ENCODE measurements at regions not wholly inside any gene's neighbourhood (a gene's known extent, or its start where the extent isn't known, plus 50 kb on each side); places are given as distances from the start of the nearest gene placed in this dataset.
"Not testable (repeated sequence)": the region's sequence is repeated elsewhere in the genome, so short reads cannot be mapped to it uniquely, and the experiment has no call there.

DNA sequence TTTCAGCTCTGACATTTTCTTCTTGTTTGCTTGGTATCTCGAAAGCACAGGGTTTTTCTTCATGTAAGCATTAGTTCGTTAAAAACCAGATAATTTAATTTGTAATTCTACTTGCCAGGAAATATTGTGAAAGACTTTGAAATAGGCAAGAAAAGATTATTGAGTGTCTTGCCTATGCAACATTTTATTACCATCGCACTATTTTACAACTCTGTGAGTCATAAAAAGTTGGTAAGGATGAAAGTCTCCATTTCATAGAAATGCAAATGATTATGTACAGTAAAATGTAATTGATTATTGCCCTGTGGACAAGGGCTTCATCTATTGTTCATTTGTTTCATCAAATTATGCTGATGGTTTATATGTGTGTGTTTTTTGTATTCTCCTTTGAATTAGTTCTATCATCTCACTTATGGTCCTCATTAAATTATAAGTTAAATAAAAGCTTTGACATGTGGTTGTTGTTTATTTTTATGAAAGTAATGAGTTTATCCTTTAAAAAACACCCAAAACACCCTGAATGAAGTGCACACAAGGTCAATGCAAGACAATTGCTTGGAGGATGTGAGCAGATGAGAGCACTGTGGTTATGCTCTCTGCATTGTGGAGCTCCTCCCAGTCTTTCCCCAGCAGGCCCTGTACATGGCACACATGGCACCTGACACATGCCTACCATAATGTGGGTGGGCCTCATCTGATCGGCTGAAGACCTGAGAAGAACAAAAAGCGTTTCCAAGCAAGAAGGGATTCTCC, 230.8 kb downstream of the CXCL12 start:
- no peak overlapping the region for H3K4me3 ChIP-seq (ENCODE audit: low read depth, low read length)
- H3K27ac ChIP-seq (ENCODE audit: low read depth, low read length) = no peak overlapping the region
- no CpG with 5 or more reads among the region's 5 CpGs for WGBS (ENCODE audit: insufficient coverage)
- no peaks in the 10 kb centered on the region for H3K4me1 ChIP-seq (ENCODE audit: control insufficient read depth, insufficient read depth, low read length)
- no peaks in the 10 kb centered on the region for H3K27me3 ChIP-seq (ENCODE audit: control insufficient read depth, insufficient read depth, low read length)
- H3K9me3 ChIP-seq (ENCODE audit: control insufficient read depth, insufficient read depth, low read length) = peaks cover 2% of the 10 kb centered on the region
- DNase-seq (ENCODE audit: low read depth in 4 of 6, low spot score in 6 of 6) = no peak
- no peaks in the 10 kb centered on the region for H3K36me3 ChIP-seq (ENCODE audit: control insufficient read depth, insufficient read depth, low read length)

- no peaks in the 10 kb centered on the region for H3K27me3 ChIP-seq (ENCODE audit: control insufficient read depth, insufficient read depth, low read length)
- H3K36me3 ChIP-seq (ENCODE audit: control insufficient read depth, insufficient read depth, low read length) = no peaks in the 10 kb centered on the region
- H3K27ac ChIP-seq (ENCODE audit: low read depth, low read length) = no peak overlapping the region
- no peaks in the 10 kb centered on the region for H3K9me3 ChIP-seq (ENCODE audit: control insufficient read depth, insufficient read depth, low read length)
- no peaks in the 10 kb centered on the region for H3K4me1 ChIP-seq (ENCODE audit: control insufficient read depth, insufficient read depth, low read length)
- no peak for DNase-seq (ENCODE audit: low read depth in 4 of 6, low spot score in 6 of 6)
- H3K4me3 ChIP-seq (ENCODE audit: low read depth, low read length) = no peak overlapping the region
Observed at GRCh38 chr10:44143556-44143955, 241.3 kb downstream of the CXCL12 start.

DNA sequence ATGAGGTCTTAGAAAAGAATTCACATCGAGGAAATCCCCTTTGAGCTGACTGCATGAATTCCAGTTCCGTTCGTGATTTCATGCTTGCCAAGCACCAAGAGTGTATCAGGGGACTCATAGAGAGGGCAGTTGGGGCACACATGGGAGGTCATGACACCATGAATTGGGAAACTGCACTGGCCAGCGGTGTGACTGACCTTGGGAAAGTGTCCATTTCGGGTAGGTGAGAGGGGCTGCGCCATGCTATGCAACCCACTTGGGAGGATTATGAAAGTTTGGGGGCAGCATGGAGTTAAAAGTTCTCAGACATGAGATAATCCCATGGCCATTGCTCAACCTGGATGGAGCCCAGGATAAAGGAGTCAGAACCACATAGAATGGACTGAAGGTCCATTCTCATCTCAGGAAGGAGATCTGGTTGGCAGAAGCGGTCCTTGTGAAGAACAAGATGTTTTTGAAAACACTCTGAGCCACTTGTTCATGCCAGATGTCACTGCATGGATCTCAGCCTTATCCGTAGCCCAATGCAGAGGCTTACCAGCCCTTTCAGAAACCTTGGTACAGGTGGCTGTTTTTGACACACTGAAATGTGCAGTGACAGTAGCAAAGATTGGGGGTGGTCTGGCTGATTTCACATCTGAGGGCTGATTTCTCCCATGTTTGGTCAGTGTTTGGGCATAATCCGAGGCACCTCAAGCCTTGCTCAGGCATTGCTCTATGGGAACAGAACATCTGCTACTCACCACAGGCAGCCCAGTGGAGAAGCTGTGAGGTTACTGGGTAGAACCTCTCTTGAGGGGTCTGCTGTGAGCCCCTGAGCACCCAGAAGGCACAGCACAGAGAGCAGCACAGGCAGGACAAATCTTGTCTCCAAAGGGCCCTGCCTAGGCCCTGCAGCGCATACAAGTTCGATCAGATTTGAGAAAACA, 252.3 kb downstream of the CXCL12 start:
- Histone ChIP-seq H3K9me3 (ENCODE audit: control insufficient read depth, insufficient read depth, low read length) (no peaks in the 10 kb centered on the region), H3K4me3 (ENCODE audit: low read depth, low read length) (no peak overlapping the region), H3K36me3 (ENCODE audit: control insufficient read depth, insufficient read depth, low read length) (no peaks in the 10 kb centered on the region), H3K27me3 (ENCODE audit: control insufficient read depth, insufficient read depth, low read length) (no peaks in the 10 kb centered on the region), H3K4me1 (ENCODE audit: control insufficient read depth, insufficient read depth, low read length) (no peaks in the 10 kb centered on the region), H3K27ac (ENCODE audit: low read depth, low read length) (no peak overlapping the region)
- no peak for DNase-seq (ENCODE audit: low read depth in 4 of 6, low spot score in 6 of 6)
- WGBS (ENCODE audit: insufficient coverage) = 94% methylated on average over 11 of the region's 11 CpGs

DNA sequence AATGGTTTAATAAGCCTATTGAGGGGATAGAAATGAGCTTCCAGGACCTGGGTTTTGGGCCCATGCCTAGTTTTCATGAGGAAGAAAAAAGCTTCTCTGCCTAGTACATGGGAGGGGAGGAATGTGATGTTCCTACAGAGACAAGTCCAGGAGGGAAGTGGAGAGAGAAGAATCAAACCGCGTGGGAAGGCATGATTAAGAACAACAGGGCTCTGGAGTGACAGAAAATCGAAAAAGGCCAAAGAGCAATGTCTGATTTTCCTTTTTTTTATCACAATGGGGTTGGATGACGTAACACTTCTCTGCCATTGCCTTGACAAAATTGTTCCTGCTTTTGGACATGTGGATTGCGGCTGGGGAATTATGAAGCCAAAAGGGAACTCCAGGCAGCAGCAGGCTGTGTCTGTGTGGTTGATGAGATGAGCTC, 258.6 kb downstream of the CXCL12 start:
- DNase-seq (ENCODE audit: low read depth in 4 of 6, low spot score in 6 of 6) = no peak
- H3K9me3 ChIP-seq (ENCODE audit: control insufficient read depth, insufficient read depth, low read length) = peaks cover 2% of the 10 kb centered on the region
- 85% methylated on average over 5 of the region's 5 CpGs for WGBS (ENCODE audit: insufficient coverage)
- H3K27me3 ChIP-seq (ENCODE audit: control insufficient read depth, insufficient read depth, low read length) = no peaks in the 10 kb centered on the region
- no peaks in the 10 kb centered on the region for H3K4me1 ChIP-seq (ENCODE audit: control insufficient read depth, insufficient read depth, low read length)
- no peak overlapping the region for H3K27ac ChIP-seq (ENCODE audit: low read depth, low read length)
- H3K4me3 ChIP-seq (ENCODE audit: low read depth, low read length) = no peak overlapping the region
- no peaks in the 10 kb centered on the region for H3K36me3 ChIP-seq (ENCODE audit: control insufficient read depth, insufficient read depth, low read length)

DNA sequence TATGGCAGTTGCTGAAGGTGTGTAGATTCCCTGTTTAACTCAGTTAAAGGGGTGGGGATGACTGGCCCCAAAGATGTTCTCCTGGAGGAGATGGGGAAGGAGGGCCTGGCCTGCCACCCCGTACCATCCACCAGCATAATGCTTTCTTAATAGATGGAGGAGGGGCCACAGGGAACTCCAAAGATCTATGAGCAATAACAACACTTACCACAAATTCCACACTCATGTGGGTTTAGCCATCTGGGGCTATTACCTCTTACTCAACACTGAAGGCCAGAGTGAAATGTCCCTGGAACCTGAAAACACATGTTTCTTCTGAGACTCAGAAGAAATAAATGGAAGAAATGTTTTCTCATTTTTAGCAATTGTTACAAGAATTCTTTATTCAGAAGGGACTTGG, 259.0 kb downstream of the CXCL12 start:
- Histone ChIP-seq H3K27me3 (ENCODE audit: control insufficient read depth, insufficient read depth, low read length) (no peaks in the 10 kb centered on the region), H3K4me1 (ENCODE audit: control insufficient read depth, insufficient read depth, low read length) (no peaks in the 10 kb centered on the region), H3K27ac (ENCODE audit: low read depth, low read length) (no peak overlapping the region), H3K36me3 (ENCODE audit: control insufficient read depth, insufficient read depth, low read length) (no peaks in the 10 kb centered on the region), H3K4me3 (ENCODE audit: low read depth, low read length) (no peak overlapping the region), H3K9me3 (ENCODE audit: control insufficient read depth, insufficient read depth, low read length) (peaks cover 2% of the 10 kb centered on the region)
- no CpG with 5 or more reads among the region's 1 CpG for WGBS (ENCODE audit: insufficient coverage)
- no peak for DNase-seq (ENCODE audit: low read depth in 4 of 6, low spot score in 6 of 6)

- 100% methylated on average over 1 of the region's 3 CpGs for WGBS (ENCODE audit: insufficient coverage)
- no peaks in the 10 kb centered on the region for H3K4me1 ChIP-seq (ENCODE audit: control insufficient read depth, insufficient read depth, low read length)
- no peak for DNase-seq (ENCODE audit: low read depth in 4 of 6, low spot score in 6 of 6)
- H3K36me3 ChIP-seq (ENCODE audit: control insufficient read depth, insufficient read depth, low read length) = no peaks in the 10 kb centered on the region
- H3K27me3 ChIP-seq (ENCODE audit: control insufficient read depth, insufficient read depth, low read length) = no peaks in the 10 kb centered on the region
- no peak overlapping the region for H3K4me3 ChIP-seq (ENCODE audit: low read depth, low read length)
- no peaks in the 10 kb centered on the region for H3K9me3 ChIP-seq (ENCODE audit: control insufficient read depth, insufficient read depth, low read length)
- no peak overlapping the region for H3K27ac ChIP-seq (ENCODE audit: low read depth, low read length)
Observed at GRCh38 chr10:44118500-44118899, 266.4 kb downstream of the CXCL12 start.

GRCh38 chr10:44116474-44116873, 268.4 kb downstream of the CXCL12 start:
- H3K9me3 ChIP-seq (ENCODE audit: control insufficient read depth, insufficient read depth, low read length) = no peaks in the 10 kb centered on the region
- 70% methylated on average over 7 of the region's 7 CpGs for WGBS (ENCODE audit: insufficient coverage)

DNA sequence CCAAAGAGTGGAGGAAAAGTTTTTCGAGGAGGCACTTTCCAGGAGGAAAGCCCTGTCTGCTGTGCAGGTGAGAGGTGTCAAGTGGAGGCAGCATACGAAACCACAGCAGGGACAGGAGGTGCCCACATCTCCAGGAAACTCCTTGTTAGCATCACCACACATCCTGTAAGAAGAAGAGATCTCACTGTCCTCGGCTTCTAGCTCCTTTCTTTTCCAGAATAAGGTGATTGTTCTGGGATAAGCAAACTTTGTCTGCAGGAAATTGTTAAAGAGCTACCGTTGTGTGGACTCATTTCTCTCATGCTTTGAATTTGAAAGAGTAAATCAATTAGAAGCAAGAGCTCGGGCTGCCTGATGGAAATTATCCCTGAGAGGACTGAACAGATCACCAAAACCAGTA, 269.4 kb downstream of the CXCL12 start:
- 58% methylated on average over 2 of the region's 5 CpGs for WGBS (ENCODE audit: insufficient coverage)
- Histone ChIP-seq H3K4me1 (ENCODE audit: control insufficient read depth, insufficient read depth, low read length) (no peaks in the 10 kb centered on the region), H3K9me3 (ENCODE audit: control insufficient read depth, insufficient read depth, low read length) (no peaks in the 10 kb centered on the region), H3K36me3 (ENCODE audit: control insufficient read depth, insufficient read depth, low read length) (no peaks in the 10 kb centered on the region), H3K4me3 (ENCODE audit: low read depth, low read length) (no peak overlapping the region), H3K27ac (ENCODE audit: low read depth, low read length) (no peak overlapping the region), H3K27me3 (ENCODE audit: control insufficient read depth, insufficient read depth, low read length) (no peaks in the 10 kb centered on the region)
- DNase-seq (ENCODE audit: low read depth in 4 of 6, low spot score in 6 of 6) = no peak

More at GRCh38 chr10:44116474-44116873, 268.4 kb downstream of the CXCL12 start:
- no peaks in the 10 kb centered on the region for H3K27me3 ChIP-seq (ENCODE audit: control insufficient read depth, insufficient read depth, low read length)
- no peaks in the 10 kb centered on the region for H3K36me3 ChIP-seq (ENCODE audit: control insufficient read depth, insufficient read depth, low read length)
- no peaks in the 10 kb centered on the region for H3K4me1 ChIP-seq (ENCODE audit: control insufficient read depth, insufficient read depth, low read length)
- no peak for DNase-seq (ENCODE audit: low read depth in 4 of 6, low spot score in 6 of 6)
- no peak overlapping the region for H3K4me3 ChIP-seq (ENCODE audit: low read depth, low read length)
- no peak overlapping the region for H3K27ac ChIP-seq (ENCODE audit: low read depth, low read length)

- no peaks in the 10 kb centered on the region for H3K27me3 ChIP-seq (ENCODE audit: control insufficient read depth, insufficient read depth, low read length)
- H3K4me3 ChIP-seq (ENCODE audit: low read depth, low read length) = no peak overlapping the region
- no peaks in the 10 kb centered on the region for H3K9me3 ChIP-seq (ENCODE audit: control insufficient read depth, insufficient read depth, low read length)
- H3K27ac ChIP-seq (ENCODE audit: low read depth, low read length) = no peak overlapping the region
- no peaks in the 10 kb centered on the region for H3K4me1 ChIP-seq (ENCODE audit: control insufficient read depth, insufficient read depth, low read length)
- DNase-seq (ENCODE audit: low read depth in 4 of 6, low spot score in 6 of 6) = no peak
- 100% methylated on average over 1 of the region's 1 CpG for WGBS (ENCODE audit: insufficient coverage)
- no peaks in the 10 kb centered on the region for H3K36me3 ChIP-seq (ENCODE audit: control insufficient read depth, insufficient read depth, low read length)
Observed at GRCh38 chr10:44114441-44114840, 270.5 kb downstream of the CXCL12 start.

GRCh38 chr10:44112280-44112679, 272.6 kb downstream of the CXCL12 start:
- not testable (repeated sequence) for H3K9me3 ChIP-seq (ENCODE audit: control insufficient read depth, insufficient read depth, low read length); H3K36me3 ChIP-seq (ENCODE audit: control insufficient read depth, insufficient read depth, low read length); H3K4me1 ChIP-seq (ENCODE audit: control insufficient read depth, insufficient read depth, low read length); DNase-seq (ENCODE audit: low read depth in 4 of 6, low spot score in 6 of 6); H3K4me3 ChIP-seq (ENCODE audit: low read depth, low read length); H3K27ac ChIP-seq (ENCODE audit: low read depth, low read length); H3K27me3 ChIP-seq (ENCODE audit: control insufficient read depth, insufficient read depth, low read length)
- WGBS (ENCODE audit: insufficient coverage) = 59% methylated on average over 3 of the region's 4 CpGs

All from spinal cord (tissue), 9 donors.